Neural cell (in vitro differentiated cells): ENCODE measurements at regions not wholly inside any gene's neighbourhood (a gene's known extent, or its start where the extent isn't known, plus 50 kb on each side); places are given as distances from the start of the nearest gene placed in this dataset.
A peak's percentile ranks its signal among the peaks of the same experiment; 100 is the strongest.

Experiments
- H2AFZ ChIP-seq: fragments of 200-600, 300-800 bp; sonication (generic), shearing (Covaris generic); 2 replicates; pipeline ENCODE4 v1.6.0; 2014; ENCODE audit warnings: low read depth, mild to moderate bottlenecking, antibody characterized with exemption, low read length, moderate library complexity
- H3F3A ChIP-seq: fragments of 200-600 bp; shearing (Covaris generic); 2 replicates; pipeline ENCODE4 v1.6.1; 2016; ENCODE audit warnings: mild to moderate bottlenecking, moderate library complexity, mixed read lengths, antibody characterized with exemption, low read length; ENCODE audit not compliant: insufficient read depth, poor library complexity, severe bottlenecking
- H3K27ac ChIP-seq: fragments of 200-600, 300-800 bp; sonication (generic), shearing (Covaris generic); 2 replicates; pipeline ENCODE4 v1.5.1; 2014; ENCODE audit warnings: mild to moderate bottlenecking, low read length, moderate library complexity
- H3K27me3 ChIP-seq: fragments of 300-800, 200-600 bp; sonication (generic), shearing (Covaris generic); 2 replicates; pipeline ENCODE4 v1.6.0; 2014; ENCODE audit warnings: mild to moderate bottlenecking, low read depth, low read length, moderate library complexity; ENCODE audit not compliant: insufficient read depth
- H3K36me3 ChIP-seq: fragments of 300-800, 200-600 bp; sonication (generic), shearing (Covaris generic); 2 replicates; pipeline ENCODE4 v1.5.1; 2014; ENCODE audit warnings: mild to moderate bottlenecking, antibody characterized with exemption, low read length, moderate library complexity; ENCODE audit not compliant: insufficient read depth
- H3K4me2 ChIP-seq: fragments of 300-800, 200-600 bp; sonication (generic), shearing (Covaris generic); 2 replicates; pipeline ENCODE4 v1.6.0; 2014; ENCODE audit warnings: mild to moderate bottlenecking, low read length
- H3K4me3 ChIP-seq: fragments of 300-800, 200-600 bp; sonication (generic), shearing (Covaris generic); 2 replicates; pipeline ENCODE4 v1.5.1; 2014; ENCODE audit warnings: mild to moderate bottlenecking, low read length, moderate library complexity
- H3K79me2 ChIP-seq: fragments of 200-600 bp; shearing (Covaris generic); replicated peaks from 2 replicates; pipeline ENCODE4 v1.6.0; 2014; ENCODE audit warnings: mild to moderate bottlenecking, low read length, moderate library complexity; ENCODE audit not compliant: insufficient read depth
- H3K9ac ChIP-seq: fragments of 300-800, 200-600 bp; sonication (generic), shearing (Covaris generic); 2 replicates; pipeline ENCODE4 v1.6.1; 2016; ENCODE audit warnings: mild to moderate bottlenecking, low read length, mixed read lengths
- H3K9me2 ChIP-seq: fragments of 200-600 bp; shearing (Covaris generic); 2 replicates; pipeline ENCODE4 v1.6.1; 2016; ENCODE audit warnings: mild to moderate bottlenecking, low read length, mixed read lengths; ENCODE audit not compliant: insufficient read depth
- H3K9me3 ChIP-seq: fragments of 200-600, 300-800 bp; sonication (generic), shearing (Covaris generic); 2 replicates; pipeline ENCODE4 v1.6.1; 2016; ENCODE audit warnings: mild to moderate bottlenecking, mixed run types, low read length, moderate library complexity, mixed read lengths
- H4K20me1 ChIP-seq: fragments of 200-600 bp; shearing (Covaris generic); 2 replicates; pipeline ENCODE4 v1.6.1; 2016; ENCODE audit warnings: mild to moderate bottlenecking, mixed run types; ENCODE audit not compliant: insufficient read depth
- CTCF ChIP-seq: fragments of 450-650 bp; IDR thresholded peaks from 2 replicates; pipeline ENCODE4 v1.5.1; 2014; ENCODE audit warnings: antibody characterized with exemption, mild to moderate bottlenecking, moderate library complexity; ENCODE audit not compliant: poor library complexity, severe bottlenecking
- EP300 ChIP-seq: fragments of 450-650 bp; conservative IDR thresholded peaks from 2 replicates; pipeline ENCODE4 v1.6.1; 2014; ENCODE audit warnings: antibody characterized with exemption, mild to moderate bottlenecking, moderate library complexity; ENCODE audit not compliant: poor library complexity, severe bottlenecking
- EZH2 ChIP-seq: fragments of 200-600, 300-800 bp; shearing (Covaris generic), sonication (generic); IDR thresholded peaks from 2 replicates; pipeline ENCODE4 v1.6.1; 2014; ENCODE audit warnings: antibody characterized with exemption, low read length, borderline replicate concordance, mild to moderate bottlenecking; ENCODE audit not compliant: insufficient read depth, poor library complexity, severe bottlenecking
- MXI1 ChIP-seq: fragments of 450-650 bp; conservative IDR thresholded peaks from 2 replicates; pipeline ENCODE4 v1.6.1; 2014; ENCODE audit warnings: antibody characterized with exemption, mild to moderate bottlenecking; ENCODE audit not compliant: poor library complexity, severe bottlenecking
- POLR2AphosphoS5 ChIP-seq: IDR thresholded peaks from 2 replicates; pipeline ENCODE4 v1.6.1; 2012
- RAD21 ChIP-seq: fragments of 450-650 bp; conservative IDR thresholded peaks from 2 replicates; pipeline ENCODE4 v1.6.1; 2014; ENCODE audit warnings: antibody characterized with exemption, mild to moderate bottlenecking, moderate library complexity
- REST ChIP-seq: IDR thresholded peaks from 2 replicates; pipeline ENCODE4 v1.6.1; 2012; ENCODE audit warnings: borderline replicate concordance
- SMC3 ChIP-seq: fragments of 450-650 bp; conservative IDR thresholded peaks from 2 replicates; pipeline ENCODE4 v1.6.1; 2014; ENCODE audit warnings: antibody characterized with exemption, mild to moderate bottlenecking, moderate library complexity; ENCODE audit not compliant: poor library complexity
- TAF1 ChIP-seq: IDR thresholded peaks from 2 replicates; pipeline ENCODE4 v1.6.1; 2012; ENCODE audit warnings: low read depth

GRCh38 chr2:4900861-4901770, 791.1 kb upstream of the SOX11 start:
- no peaks in the 10 kb centered on the region for H3K27me3 ChIP-seq
- peaks cover 3% of the 10 kb centered on the region for H3F3A ChIP-seq
- no peak overlapping the region for H3K27ac ChIP-seq
- H3K4me3 ChIP-seq = no peak overlapping the region
- H2AFZ ChIP-seq = no peak overlapping the region
- no peaks in the 10 kb centered on the region for H3K9me2 ChIP-seq
- H3K4me2 ChIP-seq = no peak overlapping the region
- H3K36me3 ChIP-seq = no peaks in the 10 kb centered on the region
- H4K20me1 ChIP-seq = no peaks in the 10 kb centered on the region
- no peak for TF ChIP-seq EZH2
- no peak for TF ChIP-seq TAF1
- no peak for TF ChIP-seq RAD21
- TF ChIP-seq MXI1 = no peak
- TF ChIP-seq REST = no peak
- no peak for TF ChIP-seq SMC3
- no peak for TF ChIP-seq CTCF
- TF ChIP-seq POLR2AphosphoS5 = no peak
- TF ChIP-seq EP300 = no peak
- no peaks in the 10 kb centered on the region for H3K79me2 ChIP-seq
- no peaks in the 10 kb centered on the region for H3K9me3 ChIP-seq
- H3K9ac ChIP-seq = no peak overlapping the region

GRCh38 chr2:4903656-4904348, 788.4 kb upstream of the SOX11 start:
- no peak overlapping the region for H2AFZ ChIP-seq
- no peaks in the 10 kb centered on the region for H3K9me2 ChIP-seq
- H3K9ac ChIP-seq = peak overlapping the region; percentile 17
- no peaks in the 10 kb centered on the region for H4K20me1 ChIP-seq
- no peak overlapping the region for H3K4me2 ChIP-seq
- peak overlapping the region; percentile 37 for H3K4me3 ChIP-seq
- H3K36me3 ChIP-seq = no peaks in the 10 kb centered on the region
- H3K27me3 ChIP-seq = no peaks in the 10 kb centered on the region
- H3K9me3 ChIP-seq = no peaks in the 10 kb centered on the region
- peak overlapping the region; percentile 62 for H3K27ac ChIP-seq
- TF ChIP-seq RAD21 = peak; percentile 19
- no peak for TF ChIP-seq EZH2
- TF ChIP-seq POLR2AphosphoS5 = peak; percentile 68
- peak; percentile 66 for TF ChIP-seq EP300
- TF ChIP-seq TAF1 = no peak
- peak; percentile 20 for TF ChIP-seq SMC3
- TF ChIP-seq REST = no peak
- TF ChIP-seq MXI1 = no peak
- H3K79me2 ChIP-seq = no peaks in the 10 kb centered on the region
- H3F3A ChIP-seq = peaks cover 3% of the 10 kb centered on the region
